Osteoblast (primary cell): ENCODE measurements at regions not wholly inside any gene's neighbourhood (a gene's known extent, or its start where the extent isn't known, plus 50 kb on each side); places are given as distances from the start of the nearest gene placed in this dataset.
A peak's percentile ranks its signal among the peaks of the same experiment; 100 is the strongest.

ENCODE experiments used
- DNase-seq: peaks from one replicate; pipeline ENCODE4 v3.0.0; 2011; ENCODE audit warnings: low spot score, mixed read lengths; ENCODE audit not compliant: insufficient read length; ENCODE audit errors: missing footprints
- H2AFZ ChIP-seq: 2 replicates; pipeline ENCODE4 v1.6.0; 2011; ENCODE audit warnings: mild to moderate bottlenecking, low read length
- H3K27ac ChIP-seq: 2 replicates; pipeline ENCODE4 v1.5.1; 2011; ENCODE audit warnings: mild to moderate bottlenecking, low read depth, low read length, moderate library complexity
- H3K27me3 ChIP-seq: 2 replicates; pipeline ENCODE4 v1.6.0; 2012; ENCODE audit warnings: mild to moderate bottlenecking, control low read depth, inconsistent platforms, low read length, moderate library complexity; ENCODE audit not compliant: insufficient read depth
- H3K36me3 ChIP-seq: 2 replicates; pipeline ENCODE4 v1.5.1; 2011; ENCODE audit warnings: mild to moderate bottlenecking, low read length, control low read depth, moderate library complexity; ENCODE audit not compliant: insufficient read depth
- H3K4me1 ChIP-seq: 2 replicates; pipeline ENCODE4 v1.5.1; 2011; ENCODE audit warnings: mild to moderate bottlenecking, low read length, control low read depth, moderate library complexity; ENCODE audit not compliant: insufficient read depth
- H3K4me2 ChIP-seq: 2 replicates; pipeline ENCODE4 v1.6.0; 2011; ENCODE audit warnings: mild to moderate bottlenecking, low read length; ENCODE audit not compliant: insufficient read depth
- H3K4me3 ChIP-seq: fragments of 200-600 bp; sonication (generic); 3 replicates; pipeline ENCODE4 v1.5.1; 2012; ENCODE audit warnings: mild to moderate bottlenecking, low read length, inconsistent platforms; ENCODE audit not compliant: insufficient read depth
- H3K79me2 ChIP-seq: 2 replicates; pipeline ENCODE4 v1.6.0; 2012; ENCODE audit warnings: mild to moderate bottlenecking, low read length, control low read depth, inconsistent platforms; ENCODE audit not compliant: insufficient read depth
- H3K9me3 ChIP-seq: 2 replicates; pipeline ENCODE4 v1.5.1; 2011; ENCODE audit warnings: low read depth, low read length, control low read depth
- H4K20me1 ChIP-seq: 2 replicates; pipeline ENCODE4 v1.6.0; 2012; ENCODE audit warnings: mild to moderate bottlenecking, low read length, control low read depth; ENCODE audit not compliant: insufficient read depth
- CTCF ChIP-seq: IDR thresholded peaks from 2 replicates; pipeline ENCODE4 v1.5.1; 2011; ENCODE audit warnings: mild to moderate bottlenecking, low read depth, low read length, moderate library complexity; ENCODE audit errors: extremely low read depth

DNA sequence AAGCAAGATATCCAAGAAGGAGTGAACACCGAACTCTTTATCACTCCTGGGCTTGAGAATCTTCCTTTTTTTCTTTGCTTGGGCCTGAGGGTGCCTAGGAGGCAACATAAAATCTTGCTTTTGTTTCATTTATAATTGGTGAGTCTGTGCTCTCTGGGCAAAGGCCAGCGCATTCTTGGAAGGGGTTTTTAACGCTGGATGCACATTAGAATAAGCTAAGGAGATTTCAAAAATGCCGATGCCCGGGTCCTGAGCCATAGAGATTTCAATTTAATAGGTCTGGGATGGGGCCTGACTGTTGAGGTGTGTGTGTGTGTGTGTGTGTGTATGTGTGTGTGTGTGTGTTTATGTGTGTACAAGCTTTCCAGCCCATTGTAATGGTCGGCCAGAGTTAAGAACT lies 62.0 kb upstream of the SORCS3 start:
- H3K27ac ChIP-seq: no peak overlapping the region
- no peaks in the 10 kb centered on the region for H3K27me3 ChIP-seq
- no peaks in the 10 kb centered on the region for H4K20me1 ChIP-seq
- no peak overlapping the region for H2AFZ ChIP-seq
- no peaks in the 10 kb centered on the region for H3K79me2 ChIP-seq
- no peak overlapping the region for H3K4me3 ChIP-seq
- H3K4me2 ChIP-seq: no peak overlapping the region
- no peaks in the 10 kb centered on the region for H3K9me3 ChIP-seq
- H3K4me1 ChIP-seq: no peaks in the 10 kb centered on the region
- no peak for TF ChIP-seq CTCF
- H3K36me3 ChIP-seq: no peaks in the 10 kb centered on the region
- DNase-seq: no peak

GRCh38 chr10:104580321-104580720 lies 60.8 kb upstream of the SORCS3 start:
- no peaks in the 10 kb centered on the region for H4K20me1 ChIP-seq
- H3K27me3 ChIP-seq: no peaks in the 10 kb centered on the region
- H3K36me3 ChIP-seq: no peaks in the 10 kb centered on the region
- no peak for TF ChIP-seq CTCF
- no peak overlapping the region for H2AFZ ChIP-seq
- no peaks in the 10 kb centered on the region for H3K79me2 ChIP-seq
- H3K4me1 ChIP-seq: no peaks in the 10 kb centered on the region
- no peak overlapping the region for H3K4me3 ChIP-seq
- no peaks in the 10 kb centered on the region for H3K9me3 ChIP-seq
- H3K27ac ChIP-seq: no peak overlapping the region
- DNase-seq: no peak
- H3K4me2 ChIP-seq: no peak overlapping the region

DNA sequence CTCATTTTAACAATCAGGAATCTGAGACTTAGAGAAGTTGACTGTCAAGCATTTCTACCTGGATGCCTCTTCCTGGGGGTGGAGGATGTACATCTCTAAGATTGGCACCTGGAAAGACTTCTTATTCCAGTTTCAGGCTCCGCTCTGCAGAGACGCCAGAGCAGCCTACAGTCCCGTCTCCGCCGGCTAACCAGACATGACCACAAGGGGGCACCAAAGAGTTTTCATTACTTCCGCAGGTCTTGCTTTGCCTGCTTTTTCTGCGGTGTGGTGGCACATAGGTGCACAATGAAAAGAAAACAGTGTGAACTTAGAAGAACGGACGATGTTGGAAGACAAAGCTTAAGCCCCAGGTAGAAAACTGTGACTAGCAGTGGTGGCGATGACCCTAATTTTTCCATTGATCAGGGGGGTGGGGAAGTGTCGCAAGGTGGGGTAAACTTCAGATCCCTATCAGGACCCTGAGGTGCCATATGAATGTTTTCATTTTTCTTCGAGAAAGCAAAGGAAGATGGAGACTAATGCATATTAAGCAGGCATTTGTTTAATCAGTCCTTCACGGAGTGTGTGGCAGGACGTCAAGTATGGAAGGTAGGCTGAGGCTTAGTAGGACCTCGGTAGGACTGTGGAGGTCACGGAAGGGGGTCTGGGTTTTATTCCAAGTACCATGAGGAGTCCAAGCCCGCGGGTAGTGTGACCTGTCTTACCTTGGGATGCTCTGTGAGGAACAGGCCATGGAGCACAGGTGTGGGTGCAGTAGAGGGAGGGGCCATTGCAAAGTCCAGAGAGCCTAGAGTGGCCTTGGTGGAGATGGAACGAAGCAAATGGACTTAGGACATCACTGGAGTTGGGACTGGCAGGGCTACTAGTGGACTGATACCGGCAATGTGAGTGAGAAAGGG lies 60.1 kb upstream of the SORCS3 start:
- no peak overlapping the region for H2AFZ ChIP-seq

More for the DNA sequence above, 60.1 kb upstream of the SORCS3 start:
- peak; percentile 71 for DNase-seq
- no peaks in the 10 kb centered on the region for H3K4me1 ChIP-seq
- no peak overlapping the region for H3K4me3 ChIP-seq
- H3K27me3 ChIP-seq: no peaks in the 10 kb centered on the region
- H3K79me2 ChIP-seq: no peaks in the 10 kb centered on the region
- no peak overlapping the region for H3K4me2 ChIP-seq
- H3K36me3 ChIP-seq: no peaks in the 10 kb centered on the region
- no peaks in the 10 kb centered on the region for H3K9me3 ChIP-seq
- peak; percentile 88 for TF ChIP-seq CTCF
- no peak overlapping the region for H3K27ac ChIP-seq
- H4K20me1 ChIP-seq: no peaks in the 10 kb centered on the region
